ENCODE measurements at regions not wholly inside any gene's neighbourhood (a gene's known extent, or its start where the extent isn't known, plus 50 kb on each side); places are given as distances from the start of the nearest gene placed in this dataset.

- DNase-seq (ENCODE audit: low read depth in 2 of 3, low spot score in 2 of 3) = peak in 2 of 3 donors; percentile 74 to 84
Measured at GRCh38 chr9:7546261-7546660, 253.3 kb downstream of the DMAC1 start.

- DNase-seq (ENCODE audit: low read depth in 2 of 3, low spot score in 2 of 3) = no peak
Measured at GRCh38 chr9:7545371-7546165, 254.0 kb downstream of the DMAC1 start.

- no peak for DNase-seq (ENCODE audit: low read depth in 2 of 3, low spot score in 2 of 3)
Measured at GRCh38 chr9:7542693-7543092, 256.9 kb downstream of the DMAC1 start.

GRCh38 chr9:7542126-7542525 lies 257.5 kb downstream of the DMAC1 start:
- DNase-seq (ENCODE audit: low read depth in 2 of 3, low spot score in 2 of 3) = no peak

- peak in 2 of 3 donors; percentile 49 to 66 for DNase-seq (ENCODE audit: low read depth in 2 of 3, low spot score in 2 of 3)
Measured at GRCh38 chr9:7536310-7536939, 263.2 kb downstream of the DMAC1 start.

GRCh38 chr9:7534211-7534935 lies 265.2 kb downstream of the DMAC1 start:
- no peak for DNase-seq (ENCODE audit: low read depth in 2 of 3, low spot score in 2 of 3)

- DNase-seq (ENCODE audit: low read depth in 2 of 3, low spot score in 2 of 3) = no peak
Measured at GRCh38 chr9:7533376-7534090, 266.0 kb downstream of the DMAC1 start.

- DNase-seq (ENCODE audit: low read depth in 2 of 3, low spot score in 2 of 3) = no peak
Measured at GRCh38 chr9:7523426-7524043, 276.0 kb downstream of the DMAC1 start.

- no peak for DNase-seq (ENCODE audit: low read depth in 2 of 3, low spot score in 2 of 3)
Measured at GRCh38 chr9:7520396-7520795, 279.2 kb downstream of the DMAC1 start.

- DNase-seq (ENCODE audit: low read depth in 2 of 3, low spot score in 2 of 3) = no peak
Measured at GRCh38 chr9:7516376-7516775, 283.2 kb downstream of the DMAC1 start.

GRCh38 chr9:7510199-7510598 lies 289.4 kb downstream of the DMAC1 start:
- no peak for DNase-seq (ENCODE audit: low read depth in 2 of 3, low spot score in 2 of 3)

- DNase-seq (ENCODE audit: low read depth in 2 of 3, low spot score in 2 of 3) = no peak
Measured at GRCh38 chr9:7509576-7510145, 289.9 kb downstream of the DMAC1 start.

GRCh38 chr9:7508516-7508915 lies 291.1 kb downstream of the DMAC1 start:
- DNase-seq (ENCODE audit: low read depth in 2 of 3, low spot score in 2 of 3) = no peak

GRCh38 chr9:7507566-7508270 lies 291.9 kb downstream of the DMAC1 start:
- no peak for DNase-seq (ENCODE audit: low read depth in 2 of 3, low spot score in 2 of 3)

GRCh38 chr9:7507026-7507425 lies 292.6 kb downstream of the DMAC1 start:
- DNase-seq (ENCODE audit: low read depth in 2 of 3, low spot score in 2 of 3) = no peak

- DNase-seq (ENCODE audit: low read depth in 2 of 3, low spot score in 2 of 3) = no peak
Measured at GRCh38 chr9:7500521-7500920, 299.1 kb downstream of the DMAC1 start.

- DNase-seq (ENCODE audit: low read depth in 2 of 3, low spot score in 2 of 3) = no peak
Measured at GRCh38 chr9:7491641-7492040, 307.9 kb downstream of the DMAC1 start.

GRCh38 chr9:7490317-7491108 lies 309.1 kb downstream of the DMAC1 start:
- no peak for DNase-seq (ENCODE audit: low read depth in 2 of 3, low spot score in 2 of 3)

GRCh38 chr9:7489036-7489435 lies 310.5 kb downstream of the DMAC1 start:
- no peak for DNase-seq (ENCODE audit: low read depth in 2 of 3, low spot score in 2 of 3)

Measured in hematopoietic multipotent progenitor cell (in vitro differentiated cells).